Natural killer cell (primary cell): ENCODE measurements at regions not wholly inside any gene's neighbourhood (a gene's known extent, or its start where the extent isn't known, plus 50 kb on each side); places are given as distances from the start of the nearest gene placed in this dataset.

Source experiments
- ATAC-seq, 3 donors: fragments of 150-1000 bp in 2 of 3; fragments of 200-7000 bp in 1 of 3; cut with Tn5 transposase; 1 replicate in 1 of 3; 2 replicates in 2 of 3; pipeline ENCODE4 v1.10.0; 2021; ENCODE audit warnings: mild to moderate bottlenecking in 2 of 3, moderate library complexity in 2 of 3
- DNase-seq, 2 donors: peaks; one replicate each; pipeline versions ENCODE4 v3.0.0 to v3.0.0-alpha.2; 2013 to 2021; ENCODE audit warnings: mixed read lengths in 1 of 2
- H3K27ac ChIP-seq: one replicate; pipeline ENCODE4 v1.5.1; 2013; ENCODE audit warnings: mild to moderate bottlenecking, low read length
- H3K27me3 ChIP-seq: one replicate; pipeline ENCODE4 v1.6.1; 2013; ENCODE audit warnings: low read length; ENCODE audit not compliant: control insufficient read depth, insufficient read depth
- H3K36me3 ChIP-seq: one replicate; pipeline ENCODE4 v1.6.1; 2013; ENCODE audit warnings: low read length; ENCODE audit not compliant: control insufficient read depth, insufficient read depth
- H3K4me1 ChIP-seq: one replicate; pipeline ENCODE4 v1.6.1; 2013; ENCODE audit warnings: low read length; ENCODE audit not compliant: control insufficient read depth, insufficient read depth
- H3K4me3 ChIP-seq: one replicate; pipeline ENCODE4 v1.5.1; 2013; ENCODE audit warnings: low read length
- H3K9me3 ChIP-seq: one replicate; pipeline ENCODE4 v1.6.1; 2013; ENCODE audit warnings: low read length; ENCODE audit not compliant: control insufficient read depth, insufficient read depth
- H3K27ac Mint-ChIP-seq, 2 donors: one replicate each; pipeline ENCODE4 v1.8.0; 2022; ENCODE audit warnings: mild to moderate bottlenecking in 2 of 2, mixed read lengths in 2 of 2, moderate library complexity in 1 of 2
- H3K27me3 Mint-ChIP-seq, 2 donors: one replicate each; pipeline ENCODE4 v1.8.0; 2022; ENCODE audit warnings: low read depth in 2 of 2, mixed read lengths in 2 of 2
- H3K36me3 Mint-ChIP-seq: one replicate; pipeline ENCODE4 v1.8.0; 2022; ENCODE audit warnings: mixed read lengths
- H3K4me1 Mint-ChIP-seq, 2 donors: one replicate each; pipeline ENCODE4 v1.8.0; 2022; ENCODE audit warnings: mixed read lengths in 2 of 2
- H3K4me3 Mint-ChIP-seq: one replicate; pipeline ENCODE4 v1.8.0; 2022; ENCODE audit warnings: mild to moderate bottlenecking, moderate library complexity, mixed read lengths
- H3K9me3 Mint-ChIP-seq, 2 donors: one replicate each; pipeline ENCODE4 v1.8.0; 2022; ENCODE audit warnings: mixed read lengths in 2 of 2
- WGBS: methylation state at CpG from one replicate; pipeline ENCODE4 v1.1.7; 2013; ENCODE audit warnings: missing lambda C conversion rate; ENCODE audit not compliant: insufficient coverage; 5-methylcytosine and 5-hydroxymethylcytosine counted together
- intact Hi-C: fragments of 100-400 bp; cut with micrococcal nuclease; formaldehyde crosslinking; loops from one replicate; pipeline ENCODE4 v1.14.2; 2022
- TF ChIP-seq, protein P1 (sequence below): fragments of 200-600 bp; IDR thresholded peaks from one replicate; pipeline ENCODE4 v1.8.0; 2022; ENCODE audit warnings: antibody characterized with exemption

DNA sequence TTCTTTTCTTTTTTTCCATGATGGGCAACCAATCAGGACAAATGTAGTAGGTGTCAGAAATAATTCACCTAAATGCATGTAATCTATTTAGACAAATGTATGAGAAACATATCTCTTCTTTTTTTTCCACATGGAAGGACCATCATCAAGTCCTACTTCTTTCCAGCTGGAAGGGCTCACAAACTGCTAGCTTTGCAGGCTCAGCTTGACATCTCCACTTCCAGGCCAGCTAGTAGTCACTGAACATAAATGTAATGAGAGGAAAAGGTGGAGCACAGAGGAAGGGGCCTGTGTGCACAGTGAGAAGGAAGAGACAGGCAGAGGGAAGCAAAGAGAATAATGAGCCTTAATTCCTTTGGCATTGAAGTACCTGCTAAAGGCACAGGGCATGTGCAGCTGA lies 504.9 kb downstream of the MCTP2 start:
- no peaks in the 10 kb centered on the region for H3K9me3 Mint-ChIP-seq
- TF ChIP-seq, protein P1, sequence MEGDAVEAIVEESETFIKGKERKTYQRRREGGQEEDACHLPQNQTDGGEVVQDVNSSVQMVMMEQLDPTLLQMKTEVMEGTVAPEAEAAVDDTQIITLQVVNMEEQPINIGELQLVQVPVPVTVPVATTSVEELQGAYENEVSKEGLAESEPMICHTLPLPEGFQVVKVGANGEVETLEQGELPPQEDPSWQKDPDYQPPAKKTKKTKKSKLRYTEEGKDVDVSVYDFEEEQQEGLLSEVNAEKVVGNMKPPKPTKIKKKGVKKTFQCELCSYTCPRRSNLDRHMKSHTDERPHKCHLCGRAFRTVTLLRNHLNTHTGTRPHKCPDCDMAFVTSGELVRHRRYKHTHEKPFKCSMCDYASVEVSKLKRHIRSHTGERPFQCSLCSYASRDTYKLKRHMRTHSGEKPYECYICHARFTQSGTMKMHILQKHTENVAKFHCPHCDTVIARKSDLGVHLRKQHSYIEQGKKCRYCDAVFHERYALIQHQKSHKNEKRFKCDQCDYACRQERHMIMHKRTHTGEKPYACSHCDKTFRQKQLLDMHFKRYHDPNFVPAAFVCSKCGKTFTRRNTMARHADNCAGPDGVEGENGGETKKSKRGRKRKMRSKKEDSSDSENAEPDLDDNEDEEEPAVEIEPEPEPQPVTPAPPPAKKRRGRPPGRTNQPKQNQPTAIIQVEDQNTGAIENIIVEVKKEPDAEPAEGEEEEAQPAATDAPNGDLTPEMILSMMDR: no peak
- Histone ChIP-seq H3K27ac (no peak overlapping the region), H3K4me1 (no peaks in the 10 kb centered on the region), H3K9me3 (no peaks in the 10 kb centered on the region), H3K4me3 (no peak overlapping the region), H3K36me3 (no peaks in the 10 kb centered on the region), H3K27me3 (no peaks in the 10 kb centered on the region)
- H3K27ac Mint-ChIP-seq: no peak overlapping the region
- intact Hi-C loops: no loop called here
- peaks cover 11 to 14% of the 10 kb centered on the region in 2 donors for H3K27me3 Mint-ChIP-seq
- no peaks in the 10 kb centered on the region for H3K4me1 Mint-ChIP-seq
- DNase-seq (no peak), ATAC-seq (no peak)
- no peaks in the 10 kb centered on the region for H3K36me3 Mint-ChIP-seq
- H3K4me3 Mint-ChIP-seq: no peak overlapping the region

DNA sequence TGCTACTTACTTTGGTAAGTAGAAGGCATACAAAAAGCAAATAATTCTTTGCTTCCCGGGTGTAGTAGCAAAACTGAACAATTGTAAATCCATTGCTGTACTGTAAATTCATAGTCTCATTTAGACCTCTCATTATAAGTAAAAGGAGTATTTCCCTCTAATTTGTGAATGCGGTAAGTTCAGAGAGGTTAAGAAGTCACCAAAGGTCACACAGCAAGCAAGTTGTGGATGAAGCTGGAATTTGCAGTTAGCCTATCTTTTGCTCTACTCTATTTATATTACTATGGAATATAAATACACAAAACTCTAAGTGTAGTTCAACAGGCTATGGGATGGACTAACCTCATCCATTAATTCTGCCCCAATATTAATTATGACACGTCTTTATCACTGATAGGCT lies 508.3 kb downstream of the MCTP2 start:
- DNase-seq (no peak), ATAC-seq (no peak)
- intact Hi-C loops: no loop called here
- Mint-ChIP-seq H3K4me3 (no peak overlapping the region), H3K4me1 (no peaks in the 10 kb centered on the region), H3K27ac (no peak overlapping the region), H3K9me3 (no peaks in the 10 kb centered on the region), H3K36me3 (no peaks in the 10 kb centered on the region), H3K27me3 (peaks cover 17 to 34% of the 10 kb centered on the region in 2 donors)
- no peaks in the 10 kb centered on the region for H3K4me1 ChIP-seq
- 57% methylated on average over 1 of the region's 3 CpGs for WGBS
- H3K27ac ChIP-seq: no peak overlapping the region
- no peak overlapping the region for H3K4me3 ChIP-seq
- no peaks in the 10 kb centered on the region for H3K9me3 ChIP-seq
- H3K36me3 ChIP-seq: no peaks in the 10 kb centered on the region
- H3K27me3 ChIP-seq: no peaks in the 10 kb centered on the region
- TF ChIP-seq, protein P1: no peak

DNA sequence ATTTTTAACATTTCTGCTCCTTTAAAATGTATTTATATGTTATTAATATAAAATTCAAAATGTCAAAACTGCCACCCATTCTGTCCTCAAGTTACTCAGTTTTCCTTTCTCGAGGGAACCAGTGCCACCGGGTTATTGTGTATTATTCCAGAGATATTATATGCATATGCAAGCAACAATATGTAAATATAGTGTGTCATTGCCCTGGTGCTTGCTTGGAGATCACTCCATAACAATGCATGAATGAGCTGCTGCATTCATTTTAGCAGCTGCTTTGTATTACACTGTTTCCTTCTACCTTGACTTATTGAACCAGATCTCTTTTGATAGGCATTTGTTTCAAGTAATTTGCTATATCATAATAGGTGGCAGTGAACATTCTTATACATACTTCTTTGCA lies 509.1 kb downstream of the MCTP2 start:
- 20% methylated on average over 1 of the region's 2 CpGs for WGBS
- intact Hi-C loops: no loop called here

DNA sequence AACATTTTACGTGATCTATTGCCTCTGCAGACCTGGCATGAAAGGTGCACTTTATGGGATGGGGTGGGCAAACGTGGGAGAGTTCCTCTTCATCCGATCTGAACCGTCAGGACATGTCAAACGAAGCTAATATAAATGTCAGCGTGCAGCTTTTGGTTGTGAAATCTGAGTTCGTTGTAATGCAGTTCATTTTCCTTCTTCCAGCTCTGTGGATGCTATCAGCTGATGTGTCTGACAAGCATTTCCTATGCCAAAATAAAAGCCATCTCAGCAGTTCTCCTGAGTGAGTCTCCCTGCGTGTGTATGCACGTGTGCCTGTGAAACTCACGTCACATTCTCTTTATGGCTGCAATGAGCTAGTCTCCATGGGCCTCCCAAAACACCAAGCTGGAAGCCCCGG lies 512.3 kb downstream of the MCTP2 start:
- no peaks in the 10 kb centered on the region for H3K9me3 ChIP-seq
- H3K27me3 ChIP-seq: no peaks in the 10 kb centered on the region
- Mint-ChIP-seq H3K27me3 (peaks cover 20 to 33% of the 10 kb centered on the region in 2 donors), H3K36me3 (no peaks in the 10 kb centered on the region), H3K27ac (no peak overlapping the region), H3K9me3 (no peaks in the 10 kb centered on the region), H3K4me3 (no peak overlapping the region), H3K4me1 (no peaks in the 10 kb centered on the region)
- H3K4me1 ChIP-seq: no peaks in the 10 kb centered on the region
- H3K27ac ChIP-seq: no peak overlapping the region
- WGBS: 39% methylated on average over 11 of the region's 11 CpGs
- H3K36me3 ChIP-seq: no peaks in the 10 kb centered on the region
- no peak overlapping the region for H3K4me3 ChIP-seq
- TF ChIP-seq, protein P1: no peak
- no peak for DNase-seq
- no peak for ATAC-seq
- intact Hi-C loops: no loop called here

More for the DNA sequence above, 509.1 kb downstream of the MCTP2 start:
- H3K27me3 ChIP-seq: no peaks in the 10 kb centered on the region
- Mint-ChIP-seq H3K27me3 (peaks cover 17 to 35% of the 10 kb centered on the region in 2 donors), H3K9me3 (no peaks in the 10 kb centered on the region), H3K4me1 (no peaks in the 10 kb centered on the region), H3K36me3 (no peaks in the 10 kb centered on the region), H3K4me3 (no peak overlapping the region), H3K27ac (no peak overlapping the region)
- DNase-seq (no peak), ATAC-seq (no peak)
- no peaks in the 10 kb centered on the region for H3K9me3 ChIP-seq
- H3K4me3 ChIP-seq: no peak overlapping the region
- H3K4me1 ChIP-seq: no peaks in the 10 kb centered on the region
- H3K36me3 ChIP-seq: no peaks in the 10 kb centered on the region
- TF ChIP-seq, protein P1: no peak
- no peak overlapping the region for H3K27ac ChIP-seq
